Stomach (tissue), 8 donors: ENCODE measurements at regions not wholly inside any gene's neighbourhood (a gene's known extent, or its start where the extent isn't known, plus 50 kb on each side); places are given as distances from the start of the nearest gene placed in this dataset.
A peak's percentile ranks its signal among the peaks of the same experiment; 100 is the strongest.

Experiments used
- DNase-seq, 2 donors: peaks; one replicate each; pipeline versions ENCODE4 v3.0.0 to v3.0.0-alpha.2; 2013 to 2019
- H3K27ac ChIP-seq, 5 donors: fragments of 200-600 bp in 4 of 5; sonication (generic) in 4 of 5; one replicate each; pipeline ENCODE4 v1.5.1; 2013 to 2019; ENCODE audit warnings: mild to moderate bottlenecking in 1 of 5, moderate library complexity in 1 of 5
- H3K27me3 ChIP-seq, 3 donors: fragments of 200-600 bp; sonication (generic); one replicate each; pipeline ENCODE4 v1.5.1; 2017 to 2019; ENCODE audit warnings: mixed run types in 1 of 3
- H3K36me3 ChIP-seq, 4 donors: fragments of 200-600 bp; sonication (generic); 1 replicate in 3 of 4; 2 replicates in 1 of 4; pipeline ENCODE4 v1.5.1; 2016 to 2019
- H3K4me1 ChIP-seq, 4 donors: fragments of 200-600 bp; sonication (generic); one replicate each; pipeline ENCODE4 v1.5.1; 2016 to 2019
- H3K4me3 ChIP-seq, 4 donors: fragments of 200-600 bp; sonication (generic) in 3 of 4; one replicate each; pipeline ENCODE4 v1.5.1; 2016 to 2019; ENCODE audit warnings: mild to moderate bottlenecking in 1 of 4
- H3K9me3 ChIP-seq, 4 donors: fragments of 200-600 bp; sonication (generic); one replicate each; pipeline ENCODE4 v1.5.1; 2016 to 2019
- EP300 ChIP-seq: sonication (generic); formaldehyde crosslinking; IDR thresholded peaks from one replicate; pipeline ENCODE4 v1.6.1; 2017; ENCODE audit warnings: antibody characterized with exemption
- POLR2A ChIP-seq, 4 donors: fragments of 450-650 bp; IDR thresholded peaks; one replicate each; pipeline ENCODE4 v1.6.1; 2016; ENCODE audit warnings: antibody characterized with exemption in 4 of 4, control low read depth in 2 of 4, mild to moderate bottlenecking in 1 of 4, moderate library complexity in 1 of 4
- POLR2AphosphoS5 ChIP-seq, 3 donors: sonication (generic); formaldehyde crosslinking; IDR thresholded peaks; one replicate each; pipeline ENCODE4 v1.6.1; 2016; ENCODE audit warnings: antibody characterized with exemption in 3 of 3
- WGBS, 5 donors: extraction: QIAGEN DNeasy Blood & Tissue Kit in 3 of 5; methylation state at CpG; one replicate each; pipeline versions ENCODE4 v1.1.5 to v1.1.7; 2013 to 2018; 5-methylcytosine and 5-hydroxymethylcytosine counted together
- intact Hi-C: fragments of 100-400 bp; cut with DNase I; formaldehyde crosslinking; loops from one replicate; pipeline ENCODE4 v1.15.1; 2023; ENCODE audit warnings: low total_unique reads
- TF ChIP-seq, protein P1 (sequence below), 7 experiments: fragments of 450-650 bp in 4 of 7; fragments of 200-600 bp in 3 of 7; sonication (generic) in 3 of 7; IDR thresholded peaks; one replicate each; pipeline ENCODE4 v1.5.1; 2016 to 2019; ENCODE audit warnings: antibody characterized with exemption in 7 of 7, control low read depth in 2 of 7, mild to moderate bottlenecking in 1 of 7
- donor health status: healthy with polysubstance abuse.
- donor health status: Bipolar disorder and iron deficiency.
- donor health status: healthy.

GRCh38 chr1:88275259-88275862 is 408.7 kb upstream of the PKN2 start:
- no peak for TF ChIP-seq POLR2A (IDR thresholded peaks at IDR 0.05)
- no peak for TF ChIP-seq EP300
- TF ChIP-seq, protein P1, sequence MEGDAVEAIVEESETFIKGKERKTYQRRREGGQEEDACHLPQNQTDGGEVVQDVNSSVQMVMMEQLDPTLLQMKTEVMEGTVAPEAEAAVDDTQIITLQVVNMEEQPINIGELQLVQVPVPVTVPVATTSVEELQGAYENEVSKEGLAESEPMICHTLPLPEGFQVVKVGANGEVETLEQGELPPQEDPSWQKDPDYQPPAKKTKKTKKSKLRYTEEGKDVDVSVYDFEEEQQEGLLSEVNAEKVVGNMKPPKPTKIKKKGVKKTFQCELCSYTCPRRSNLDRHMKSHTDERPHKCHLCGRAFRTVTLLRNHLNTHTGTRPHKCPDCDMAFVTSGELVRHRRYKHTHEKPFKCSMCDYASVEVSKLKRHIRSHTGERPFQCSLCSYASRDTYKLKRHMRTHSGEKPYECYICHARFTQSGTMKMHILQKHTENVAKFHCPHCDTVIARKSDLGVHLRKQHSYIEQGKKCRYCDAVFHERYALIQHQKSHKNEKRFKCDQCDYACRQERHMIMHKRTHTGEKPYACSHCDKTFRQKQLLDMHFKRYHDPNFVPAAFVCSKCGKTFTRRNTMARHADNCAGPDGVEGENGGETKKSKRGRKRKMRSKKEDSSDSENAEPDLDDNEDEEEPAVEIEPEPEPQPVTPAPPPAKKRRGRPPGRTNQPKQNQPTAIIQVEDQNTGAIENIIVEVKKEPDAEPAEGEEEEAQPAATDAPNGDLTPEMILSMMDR (IDR thresholded peaks at IDR 0.05) = no peak
- TF ChIP-seq POLR2AphosphoS5 (IDR thresholded peaks at IDR 0.05) = no peak
- intact Hi-C loops = no loop called here
- Histone ChIP-seq H3K9me3 (no peaks in the 10 kb centered on the region), H3K4me3 (no peak overlapping the region), H3K4me1 (no peaks in the 10 kb centered on the region), H3K27ac (no peak overlapping the region), H3K27me3 (no peaks in the 10 kb centered on the region), H3K36me3 (no peaks in the 10 kb centered on the region)
- WGBS, 5 donors = 81 to 89% (median 85%) methylated on average over 3 of the region's 3 CpGs
- no peak for DNase-seq

DNA sequence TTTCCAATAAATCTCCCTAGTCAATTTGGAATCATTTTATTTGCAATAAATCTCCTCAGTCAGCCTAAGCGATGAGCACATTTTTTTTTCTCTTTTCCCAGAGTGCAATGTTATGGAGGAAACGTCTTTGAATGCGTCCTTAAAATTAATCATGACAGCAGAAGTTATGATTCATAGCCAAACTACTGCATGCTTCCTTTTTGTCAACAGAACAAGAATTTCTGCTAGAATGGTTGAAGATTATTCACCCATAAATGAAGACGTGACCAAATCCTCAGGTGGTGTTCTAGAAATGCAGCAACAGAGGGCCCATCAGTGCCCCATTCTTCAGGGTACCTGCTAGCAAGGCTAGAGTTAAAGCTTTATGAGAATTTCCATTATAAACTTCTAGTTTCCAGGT is 407.9 kb upstream of the PKN2 start:
- DNase-seq = peak in 1 of 2 donors; percentile 12
- Histone ChIP-seq H3K27me3 (no peaks in the 10 kb centered on the region), H3K9me3 (no peaks in the 10 kb centered on the region), H3K27ac (no peak overlapping the region), H3K4me3 (no peak overlapping the region), H3K4me1 (no peaks in the 10 kb centered on the region), H3K36me3 (no peaks in the 10 kb centered on the region)
- 39 to 64% (median 53%) methylated on average over 4 of the region's 4 CpGs for WGBS, 5 donors
- TF ChIP-seq EP300 (no peak), POLR2A (IDR thresholded peaks at IDR 0.05) (no peak), POLR2AphosphoS5 (IDR thresholded peaks at IDR 0.05) (no peak)
- TF ChIP-seq, protein P1 (IDR thresholded peaks at IDR 0.05) = no peak
- intact Hi-C loops = no loop called here

DNA sequence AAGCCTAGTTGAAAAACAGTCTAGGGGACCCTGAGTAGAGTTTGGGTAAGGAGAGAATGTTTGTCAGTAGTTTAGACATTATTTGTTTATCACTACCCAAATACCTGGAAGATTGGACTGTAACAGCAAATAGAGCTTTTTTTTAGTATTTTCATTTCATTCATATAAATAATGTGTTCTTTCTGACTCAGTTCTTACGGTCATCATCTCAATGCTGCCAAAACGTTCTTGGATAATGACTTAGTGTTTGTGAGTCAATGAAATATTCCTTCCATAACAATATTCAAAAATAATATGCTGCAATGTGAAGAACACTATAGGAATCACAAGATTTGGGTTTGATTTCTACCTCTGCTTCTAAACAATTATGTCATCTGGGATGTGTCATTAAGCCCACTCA is 400.0 kb upstream of the PKN2 start:
- no peaks in the 10 kb centered on the region for H3K9me3 ChIP-seq
- H3K4me1 ChIP-seq = no peaks in the 10 kb centered on the region
- H3K27ac ChIP-seq = no peak overlapping the region
- intact Hi-C loops = no loop called here
- no peak overlapping the region for H3K4me3 ChIP-seq
- 69 to 86% (median 82%) methylated on average over 2 of the region's 2 CpGs for WGBS, 5 donors
- no peak for DNase-seq
- H3K36me3 ChIP-seq = no peaks in the 10 kb centered on the region
- H3K27me3 ChIP-seq = no peaks in the 10 kb centered on the region
- TF ChIP-seq POLR2A (IDR thresholded peaks at IDR 0.05) (no peak), EP300 (no peak), POLR2AphosphoS5 (IDR thresholded peaks at IDR 0.05) (no peak)
- TF ChIP-seq, protein P1 (IDR thresholded peaks at IDR 0.05) = no peak

- no peak overlapping the region for H3K27ac ChIP-seq
- H3K4me1 ChIP-seq = no peaks in the 10 kb centered on the region
- no peaks in the 10 kb centered on the region for H3K27me3 ChIP-seq
- TF ChIP-seq POLR2A (IDR thresholded peaks at IDR 0.05) (no peak), POLR2AphosphoS5 (IDR thresholded peaks at IDR 0.05) (no peak), EP300 (no peak)
- TF ChIP-seq, protein P1 (IDR thresholded peaks at IDR 0.05) = no peak
- H3K9me3 ChIP-seq = no peaks in the 10 kb centered on the region
- H3K36me3 ChIP-seq = no peaks in the 10 kb centered on the region
- no peak for DNase-seq
- 71 to 80% (median 75%) methylated on average over 4 of the region's 4 CpGs for WGBS, 5 donors
- no peak overlapping the region for H3K4me3 ChIP-seq
- intact Hi-C loops = no loop called here
These were observed 399.3 kb upstream of the PKN2 start for GRCh38 chr1:88284666-88285366.
